IMR-90 (cell line): ENCODE measurements at regions not wholly inside any gene's neighbourhood (a gene's known extent, or its start where the extent isn't known, plus 50 kb on each side); places are given as distances from the start of the nearest gene placed in this dataset.

Experiments used
- ATAC-seq: fragments of 200-7000 bp; cut with Tn5 transposase; 2 replicates; pipeline ENCODE4 v1.9.1; 2020; ENCODE audit warnings: low read depth, mild to moderate bottlenecking, moderate library complexity
- BruUV-seq: library from RNA; stranded (reverse); fragments of 400-500 nt; replicated peaks from 2 replicates; lab custom pipeline; 2021; lab: Mats Ljungman, UMichigan
- CTCF ChIA-PET: fragments of 300-600 bp; formaldehyde crosslinking; extraction: SDS; loops from one replicate; lab custom pipeline; 2021; ENCODE audit warnings: antibody characterized with exemption; lab: Yijun Ruan, JAX
- POLR2A ChIA-PET: fragments of 300-600 bp; sonication (Branson Sonifier 250); formaldehyde crosslinking; loops from one replicate; lab custom pipeline; 2022; ENCODE audit warnings: antibody characterized with exemption; ENCODE audit not compliant: unreplicated experiment; lab: Charles Lee
- DNase-seq: peaks from one replicate; pipeline ENCODE4 v3.0.0; 2013
- H2AFZ ChIP-seq: replicated peaks from 2 replicates; pipeline ENCODE3; 2013; ENCODE audit warnings: low read length, mild to moderate bottlenecking; ENCODE audit not compliant: poor library complexity
- H2AK5ac ChIP-seq: 2 replicates; pipeline ENCODE4 v1.6.1; 2013; ENCODE audit warnings: low read depth, low read length, inconsistent platforms
- H2AK9ac ChIP-seq: replicated peaks from 2 replicates; pipeline ENCODE3; 2013; ENCODE audit warnings: mild to moderate bottlenecking, low read depth, low read length, moderate library complexity; ENCODE audit not compliant: poor library complexity
- H2BK120ac ChIP-seq: 2 replicates; pipeline ENCODE4 v1.6.1; 2013; ENCODE audit warnings: low read depth, low read length, inconsistent platforms
- H2BK15ac ChIP-seq: 3 replicates; pipeline ENCODE4 v1.6.1; 2013; ENCODE audit warnings: low read depth, low read length, inconsistent platforms
- H2BK20ac ChIP-seq: 2 replicates; pipeline ENCODE4 v1.6.1; 2013; ENCODE audit warnings: low read depth, mild to moderate bottlenecking, inconsistent platforms, low read length, moderate library complexity
- H2BK5ac ChIP-seq: 2 replicates; pipeline ENCODE4 v1.6.1; 2013; ENCODE audit warnings: mild to moderate bottlenecking, low read depth, low read length, inconsistent platforms; ENCODE audit not compliant: poor library complexity, severe bottlenecking
- H3K14ac ChIP-seq: replicated peaks from 2 replicates; pipeline ENCODE4 v1.6.1; 2013; ENCODE audit warnings: low read depth, low read length, inconsistent platforms
- H3K18ac ChIP-seq: 2 replicates; pipeline ENCODE4 v1.6.1; 2013; ENCODE audit warnings: low read depth, low read length, control low read depth
- H3K23ac ChIP-seq: 2 replicates; pipeline ENCODE4 v1.6.1; 2013; ENCODE audit warnings: low read depth, low read length, inconsistent platforms
- H3K27ac ChIP-seq: 2 replicates; pipeline ENCODE4 v1.5.1; 2013; ENCODE audit warnings: mild to moderate bottlenecking, control low read depth, low read length; ENCODE audit not compliant: insufficient read depth
- H3K27me3 ChIP-seq: 2 replicates; pipeline ENCODE4 v1.6.1; 2013; ENCODE audit warnings: low read length; ENCODE audit not compliant: control insufficient read depth, insufficient read depth
- H3K36me3 ChIP-seq: 2 replicates; pipeline ENCODE4 v1.6.1; 2013; ENCODE audit warnings: low read length, mixed read lengths; ENCODE audit not compliant: control insufficient read depth, insufficient read depth
- H3K4ac ChIP-seq: 2 replicates; pipeline ENCODE4 v1.6.1; 2013; ENCODE audit warnings: low read depth, low read length, inconsistent platforms
- H3K4me1 ChIP-seq: 2 replicates; pipeline ENCODE4 v1.6.1; 2013; ENCODE audit warnings: low read length, mixed read lengths; ENCODE audit not compliant: control insufficient read depth, insufficient read depth
- H3K4me2 ChIP-seq: 2 replicates; pipeline ENCODE4 v1.6.1; 2013; ENCODE audit warnings: low read depth, mild to moderate bottlenecking, control low read depth, low read length, moderate library complexity
- H3K4me3 ChIP-seq: 2 replicates; pipeline ENCODE4 v1.5.1; 2013; ENCODE audit warnings: low read depth, mild to moderate bottlenecking, control low read depth, low read length, moderate library complexity; ENCODE audit not compliant: insufficient read depth
- H3K56ac ChIP-seq: 2 replicates; pipeline ENCODE4 v1.6.1; 2013; ENCODE audit warnings: low read length, inconsistent platforms; ENCODE audit not compliant: insufficient read depth; ENCODE audit errors: extremely low read depth
- H3K79me1 ChIP-seq, 2 experiments: 2 replicates each; pipeline ENCODE4 v1.6.1; 2013; ENCODE audit warnings: low read length in 2 of 2, inconsistent platforms in 1 of 2, low read depth in 1 of 2
- H3K9ac ChIP-seq: 2 replicates; pipeline ENCODE4 v1.6.1; 2013; ENCODE audit warnings: low read depth, low read length, control low read depth
- H3K9me1 ChIP-seq: 2 replicates; pipeline ENCODE4 v1.6.1; 2013; ENCODE audit warnings: low read length, inconsistent platforms; ENCODE audit not compliant: insufficient read depth
- H3K9me3 ChIP-seq: 2 replicates; pipeline ENCODE4 v1.6.1; 2013; ENCODE audit warnings: low read length; ENCODE audit not compliant: control insufficient read depth, insufficient read depth
- H4K20me1 ChIP-seq: 2 replicates; pipeline ENCODE4 v1.6.1; 2013; ENCODE audit warnings: low read length, inconsistent platforms; ENCODE audit not compliant: insufficient read depth
- H4K5ac ChIP-seq: 2 replicates; pipeline ENCODE4 v1.6.1; 2013; ENCODE audit warnings: mild to moderate bottlenecking, low read depth, low read length, control low read depth
- H4K8ac ChIP-seq, 2 experiments: 2 replicates each; pipeline ENCODE4 v1.6.1; 2013; ENCODE audit warnings: low read depth in 2 of 2, low read length in 2 of 2, control low read depth in 1 of 2, inconsistent platforms in 1 of 2
- H4K91ac ChIP-seq: 2 replicates; pipeline ENCODE4 v1.6.1; 2013; ENCODE audit warnings: low read depth, low read length, inconsistent platforms; ENCODE audit not compliant: insufficient read depth
- BHLHE40 ChIP-seq: fragments of 150-350 bp; IDR thresholded peaks from 2 replicates; pipeline ENCODE4 v1.6.1; 2016; ENCODE audit warnings: mild to moderate bottlenecking, low read depth, low read length
- CEBPB ChIP-seq: IDR thresholded peaks from 2 replicates; pipeline ENCODE4 v1.6.1; 2012; ENCODE audit warnings: low read depth, low read length, improper control_type of control experiment
- CHD1 ChIP-seq: IDR thresholded peaks from 2 replicates; pipeline ENCODE4 v1.6.1; 2012; ENCODE audit warnings: low read depth, low read length, improper control_type of control experiment
- CTCF ChIP-seq: conservative IDR thresholded peaks from 2 replicates; pipeline ENCODE4 v1.5.1; 2012; ENCODE audit warnings: mild to moderate bottlenecking, low read depth, low read length, improper control_type of control experiment
- ELK1 ChIP-seq: fragments of 150-350 bp; IDR thresholded peaks from 2 replicates; pipeline ENCODE4 v1.6.1; 2016; ENCODE audit warnings: low read depth, mild to moderate bottlenecking, low read length, moderate library complexity, borderline replicate concordance
- FOS ChIP-seq: fragments of 150-350 bp; IDR thresholded peaks from 2 replicates; pipeline ENCODE4 v1.6.1; 2016; ENCODE audit warnings: low read depth, low read length
- MAFK ChIP-seq: IDR thresholded peaks from 2 replicates; pipeline ENCODE4 v1.6.1; 2012; ENCODE audit warnings: low read depth, low read length, improper control_type of control experiment
- MAZ ChIP-seq: IDR thresholded peaks from 2 replicates; pipeline ENCODE4 v1.6.1; 2012; ENCODE audit warnings: low read depth, mild to moderate bottlenecking, low read length, improper control_type of control experiment, moderate library complexity, borderline replicate concordance
- MXI1 ChIP-seq: IDR thresholded peaks from 2 replicates; pipeline ENCODE4 v1.6.1; 2012; ENCODE audit warnings: low read depth, mild to moderate bottlenecking, low read length, moderate library complexity, borderline replicate concordance
- NFE2L2 ChIP-seq: fragments of 150-350 bp; IDR thresholded peaks from 2 replicates; pipeline ENCODE4 v1.6.1; 2016; ENCODE audit warnings: low read depth, mild to moderate bottlenecking, low read length
- POLR2A ChIP-seq: IDR thresholded peaks from 2 replicates; pipeline ENCODE4 v1.6.1; 2012; ENCODE audit warnings: mild to moderate bottlenecking, low read depth, low read length
- RAD21 ChIP-seq: IDR thresholded peaks from 2 replicates; pipeline ENCODE4 v1.6.1; 2012; ENCODE audit warnings: low read length, improper control_type of control experiment
- RCOR1 ChIP-seq: IDR thresholded peaks from 2 replicates; pipeline ENCODE4 v1.6.1; 2012; ENCODE audit warnings: mild to moderate bottlenecking, low read length, improper control_type of control experiment; ENCODE audit not compliant: insufficient replicate concordance
- RFX5 ChIP-seq: IDR thresholded peaks from 2 replicates; pipeline ENCODE4 v1.8.0; 2012; ENCODE audit warnings: low read depth, mild to moderate bottlenecking, low read length, moderate library complexity
- SMC3 ChIP-seq: fragments of 150-350 bp; IDR thresholded peaks from 2 replicates; pipeline ENCODE4 v1.6.1; 2016; ENCODE audit warnings: low read depth, mild to moderate bottlenecking, antibody characterized with exemption, low read length, moderate library complexity
- USF2 ChIP-seq: fragments of 150-350 bp; IDR thresholded peaks from 2 replicates; pipeline ENCODE4 v1.6.1; 2017; ENCODE audit warnings: mild to moderate bottlenecking, antibody characterized with exemption, low read length, low read depth
- WGBS, 2 experiments: methylation state at CpG; one replicate each; pipeline versions ENCODE4 v1.1.5 to v1.1.7; 2013; ENCODE audit warnings: missing lambda C conversion rate in 2 of 2; ENCODE audit not compliant: insufficient read length in 1 of 2; ENCODE audit errors: extremely low coverage in 2 of 2; 5-methylcytosine and 5-hydroxymethylcytosine counted together
- dilution Hi-C: fragments of 300-500 bp; cut with HindIII; formaldehyde crosslinking; loops from one replicate; pipeline ENCODE4 v1.14.3; 2018; ENCODE audit warnings: low sequenced_read_pairs; ENCODE audit not compliant: unreplicated experiment
- in situ Hi-C: fragments of 300-500 bp; cut with MboI; formaldehyde crosslinking; loops from 3 replicates; pipeline ENCODE4 v1.14.3; 2019; ENCODE audit warnings: low sequenced_read_pairs, inconsistent platforms, mixed read lengths
- intact Hi-C: fragments of 100-400 bp; cut with micrococcal nuclease; formaldehyde crosslinking; loops from 2 replicates; pipeline ENCODE4 v1.10.0; 2022

- Histone ChIP-seq H4K91ac (no peak overlapping the region), H2BK120ac (no peak overlapping the region), H3K14ac (no peak overlapping the region), H3K9me3 (no peaks in the 10 kb centered on the region), H3K4me2 (no peak overlapping the region), H2BK20ac (no peak overlapping the region), H3K27ac (no peak overlapping the region), H3K79me1 (no peaks in the 10 kb centered on the region), H2BK15ac (no peak overlapping the region), H3K9ac (no peak overlapping the region), H3K36me3 (no peaks in the 10 kb centered on the region), H3K23ac (no peak overlapping the region), H3K4me3 (no peak overlapping the region), H3K56ac (no peak overlapping the region), H4K5ac (no peak overlapping the region), H3K4me1 (no peaks in the 10 kb centered on the region), H2AK9ac (no peak overlapping the region), H3K9me1 (no peaks in the 10 kb centered on the region), H4K8ac (no peak overlapping the region), H2AFZ (no peak overlapping the region), H4K20me1 (no peaks in the 10 kb centered on the region), H3K27me3 (peaks cover 16% of the 10 kb centered on the region), H2AK5ac (no peak overlapping the region), H3K4ac (no peak overlapping the region), H3K18ac (no peak overlapping the region), H2BK5ac (no peak overlapping the region)
- ChIA-PET POLR2A (no interaction called here), CTCF (interaction anchor here (0.6 kb wide), 1 partner anchor 70 kb away, joined by 3 read pairs; no protein-coding TSS in a partner anchor)
- ATAC-seq, result no peak
- intact Hi-C loops (no loop called here), dilution Hi-C loops (no loop called here), in situ Hi-C loops (no loop called here)
- BruUV-seq, result no TSS peak
- DNase-seq, result no peak
- WGBS, 2 experiments, result no CpG with 5 or more reads among the region's 2 CpGs
- no peak for TF ChIP-seq RFX5
- no peak for TF ChIP-seq CHD1
- TF ChIP-seq MAFK, result no peak
- no peak for TF ChIP-seq RAD21
- TF ChIP-seq RCOR1, result no peak
- no peak for TF ChIP-seq NFE2L2
- no peak for TF ChIP-seq MXI1
- no peak for TF ChIP-seq USF2
- no peak for TF ChIP-seq CEBPB
- no peak for TF ChIP-seq FOS
- TF ChIP-seq CTCF, result no peak
- TF ChIP-seq ELK1, result no peak
- TF ChIP-seq POLR2A, result no peak
- TF ChIP-seq BHLHE40, result no peak
- TF ChIP-seq SMC3, result no peak
- no peak for TF ChIP-seq MAZ
Measured at GRCh38 chr5:69033690-69034089, 60.1 kb upstream of the SLC30A5 start.
